ENCODE measurements at regions not wholly inside any gene's neighbourhood (a gene's known extent, or its start where the extent isn't known, plus 50 kb on each side); places are given as distances from the start of the nearest gene placed in this dataset.

DNA sequence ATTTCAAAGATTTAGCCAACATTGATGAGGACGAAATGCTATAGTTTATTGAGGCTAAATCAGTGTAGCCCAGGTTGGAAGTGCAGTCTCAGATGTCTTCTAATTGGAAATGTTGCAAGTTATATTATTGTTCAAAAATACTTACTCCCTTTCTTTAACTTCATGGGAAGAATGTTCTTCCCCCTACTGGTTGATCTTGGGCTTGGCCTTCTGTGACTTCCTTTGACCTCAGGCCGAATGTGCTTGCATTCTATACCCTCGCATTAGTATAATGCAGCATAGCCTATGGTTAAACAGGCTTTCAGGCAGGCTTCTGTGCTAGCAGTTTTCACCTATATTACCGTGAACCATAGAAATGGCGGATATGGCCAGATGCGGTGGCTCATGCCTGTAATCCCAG lies 77.3 kb downstream of the RPE65 start:
- no peak for TF ChIP-seq ZSCAN22 (CRISPR knock-in tag; IDR thresholded peaks at IDR 0.05)
- no peak for TF ChIP-seq ZBTB33 (CRISPR knock-in tag; IDR thresholded peaks at IDR 0.05)
- TF ChIP-seq, protein P1, sequence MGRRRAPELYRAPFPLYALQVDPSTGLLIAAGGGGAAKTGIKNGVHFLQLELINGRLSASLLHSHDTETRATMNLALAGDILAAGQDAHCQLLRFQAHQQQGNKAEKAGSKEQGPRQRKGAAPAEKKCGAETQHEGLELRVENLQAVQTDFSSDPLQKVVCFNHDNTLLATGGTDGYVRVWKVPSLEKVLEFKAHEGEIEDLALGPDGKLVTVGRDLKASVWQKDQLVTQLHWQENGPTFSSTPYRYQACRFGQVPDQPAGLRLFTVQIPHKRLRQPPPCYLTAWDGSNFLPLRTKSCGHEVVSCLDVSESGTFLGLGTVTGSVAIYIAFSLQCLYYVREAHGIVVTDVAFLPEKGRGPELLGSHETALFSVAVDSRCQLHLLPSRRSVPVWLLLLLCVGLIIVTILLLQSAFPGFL (CRISPR knock-in tag; IDR thresholded peaks at IDR 0.05) = no peak
- no peak for TF ChIP-seq IKZF4 (CRISPR knock-in tag; IDR thresholded peaks at IDR 0.05; ENCODE audit: borderline replicate concordance, low read depth, not compliant biosample characterization)
- no peak for TF ChIP-seq ZFP90 (CRISPR knock-in tag; IDR thresholded peaks at IDR 0.05; ENCODE audit: borderline replicate concordance)
- TF ChIP-seq ZNF24 (IDR thresholded peaks at IDR 0.05) = no peak
- TF ChIP-seq POLR2A (IDR thresholded peaks at IDR 0.05; ENCODE audit: insufficient read depth in 1 of 2, low read depth in 2 of 2, low read length in 2 of 2) = no peak
- no peak for TF ChIP-seq SP140L (CRISPR knock-in tag; IDR thresholded peaks at IDR 0.05; ENCODE audit: borderline replicate concordance)
- TF ChIP-seq ZSCAN30 (CRISPR knock-in tag; IDR thresholded peaks at IDR 0.05) = no peak
- TF ChIP-seq ZNF281 (CRISPR knock-in tag; IDR thresholded peaks at IDR 0.05; ENCODE audit: borderline replicate concordance) = no peak
- TF ChIP-seq RFX5 (IDR thresholded peaks at IDR 0.05; ENCODE audit: low read depth, low read length) = no peak
